Suprapubic skin (tissue), 3 donors: ENCODE measurements at regions not wholly inside any gene's neighbourhood (a gene's known extent, or its start where the extent isn't known, plus 50 kb on each side); places are given as distances from the start of the nearest gene placed in this dataset.

Source experiments
- CTCF ChIP-seq, 2 donors: fragments of 200-600 bp in 1 of 2; fragments of 450-650 bp in 1 of 2; sonication (generic) in 1 of 2; IDR thresholded peaks; one replicate each; pipeline ENCODE4 v1.5.1; 2016 to 2019; ENCODE audit warnings: antibody characterized with exemption in 2 of 2, mild to moderate bottlenecking in 1 of 2, moderate library complexity in 1 of 2
- EP300 ChIP-seq: sonication (generic); formaldehyde crosslinking; IDR thresholded peaks from one replicate; pipeline ENCODE4 v1.6.1; 2017; ENCODE audit warnings: antibody characterized with exemption
- POLR2A ChIP-seq, 2 donors: fragments of 450-650 bp; IDR thresholded peaks; one replicate each; pipeline ENCODE4 v1.6.1; 2017; ENCODE audit warnings: antibody characterized with exemption in 2 of 2, mild to moderate bottlenecking in 2 of 2, moderate library complexity in 2 of 2

GRCh38 chr11:30800904-30801303, 214.8 kb upstream of the MPPED2 start:
- TF ChIP-seq CTCF (IDR thresholded peaks at IDR 0.05) (no peak), EP300 (no peak), POLR2A (IDR thresholded peaks at IDR 0.05) (no peak)
